ENCODE measurements at regions not wholly inside any gene's neighbourhood (a gene's known extent, or its start where the extent isn't known, plus 50 kb on each side); places are given as distances from the start of the nearest gene placed in this dataset.

DNA sequence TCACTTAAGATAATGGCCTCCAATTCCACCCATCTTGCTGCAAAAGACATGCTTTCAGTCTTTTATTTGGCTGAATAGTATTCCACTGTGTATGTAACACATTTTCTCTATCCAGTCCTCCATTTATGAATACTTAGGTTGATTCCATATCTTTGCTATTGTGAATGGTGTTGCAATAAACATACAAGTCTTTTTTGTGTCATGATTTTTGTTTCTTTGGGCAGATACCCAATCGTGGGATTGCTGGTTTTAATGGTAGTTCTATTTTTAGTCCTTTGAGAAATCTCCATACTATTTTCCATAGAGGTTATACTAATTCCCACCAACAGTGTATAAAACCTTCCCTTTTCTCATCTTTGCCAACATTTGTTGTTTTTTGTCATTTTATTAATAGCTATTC is 180.9 kb downstream of the SMIM20 start:
- H3K4me3 ChIP-seq (ENCODE audit: low read length): no peak overlapping the region
- no TSS peak for BruUV-seq (replicated peaks)
- no peaks in the 10 kb centered on the region for H3K79me2 ChIP-seq (ENCODE audit: low read length)
- no peak overlapping the region for H3K9ac ChIP-seq (ENCODE audit: low read length)
- 0 out of 2 replicates have a peak, but pooled peaks cover 5% of the 10 kb centered on the region for H3K9me3 ChIP-seq (ENCODE audit: low read length)
- ATAC-seq (no peak), DNase-seq (no peak)
- H3K4me1 ChIP-seq (ENCODE audit: insufficient read depth, low read length): no peaks in the 10 kb centered on the region
- no peaks in the 10 kb centered on the region for H3F3A ChIP-seq (ENCODE audit: low read length, unreplicated experiment)
- H2AFZ ChIP-seq (ENCODE audit: low read length): no peak overlapping the region
- no peak overlapping the region for H3K27ac ChIP-seq (ENCODE audit: low read length)
- H3K36me3 ChIP-seq (ENCODE audit: low read depth, low read length): no peaks in the 10 kb centered on the region
- H4K20me1 ChIP-seq (ENCODE audit: low read length): no peaks in the 10 kb centered on the region
- TF ChIP-seq EZH2 (IDR thresholded peaks at IDR 0.05; ENCODE audit: low read length, unreplicated experiment) (no peak), EZH2phosphoT487 (IDR thresholded peaks at IDR 0.05; ENCODE audit: borderline replicate concordance, low read length) (no peak), CTCF (conservative IDR thresholded peaks at IDR 0.05; ENCODE audit: low read depth, low read length) (no peak)
- ChIA-PET CTCF (no interaction called here), POLR2A (ENCODE audit: unreplicated experiment) (no interaction called here)
- no peaks in the 10 kb centered on the region for H3K9me2 ChIP-seq (replicated peaks; ENCODE audit: low read length)
- no peaks in the 10 kb centered on the region for H3K27me3 ChIP-seq (ENCODE audit: low read length)
- intact Hi-C loops (cut with micrococcal nuclease): no loop called here
- no peak overlapping the region for H3K4me2 ChIP-seq (ENCODE audit: low read length)

GRCh38 chr4:26099967-26100366 is 185.9 kb downstream of the SMIM20 start:
- TF ChIP-seq CTCF (conservative IDR thresholded peaks at IDR 0.05; ENCODE audit: low read depth, low read length) (no peak), EZH2phosphoT487 (IDR thresholded peaks at IDR 0.05; ENCODE audit: borderline replicate concordance, low read length) (no peak), EZH2 (IDR thresholded peaks at IDR 0.05; ENCODE audit: low read length, unreplicated experiment) (no peak)
- CTCF ChIA-PET: no interaction called here
- BruUV-seq (replicated peaks): no TSS peak
- intact Hi-C loops (cut with micrococcal nuclease): no loop called here
- Histone ChIP-seq H3K36me3 (ENCODE audit: low read depth, low read length) (no peaks in the 10 kb centered on the region), H3K9me2 (replicated peaks; ENCODE audit: low read length) (no peaks in the 10 kb centered on the region), H3K4me3 (ENCODE audit: low read length) (no peak overlapping the region), H3K4me2 (ENCODE audit: low read length) (no peak overlapping the region), H3K27me3 (ENCODE audit: low read length) (no peaks in the 10 kb centered on the region), H3F3A (ENCODE audit: low read length, unreplicated experiment) (no peaks in the 10 kb centered on the region), H4K20me1 (ENCODE audit: low read length) (no peaks in the 10 kb centered on the region), H3K27ac (ENCODE audit: low read length) (no peak overlapping the region), H2AFZ (ENCODE audit: low read length) (no peak overlapping the region), H3K4me1 (ENCODE audit: insufficient read depth, low read length) (no peaks in the 10 kb centered on the region), H3K9me3 (ENCODE audit: low read length) (no peaks in the 10 kb centered on the region), H3K9ac (ENCODE audit: low read length) (no peak overlapping the region), H3K79me2 (ENCODE audit: low read length) (no peaks in the 10 kb centered on the region)
- no peak for DNase-seq
- no peak for ATAC-seq
- POLR2A ChIA-PET (ENCODE audit: unreplicated experiment): no interaction called here

DNA sequence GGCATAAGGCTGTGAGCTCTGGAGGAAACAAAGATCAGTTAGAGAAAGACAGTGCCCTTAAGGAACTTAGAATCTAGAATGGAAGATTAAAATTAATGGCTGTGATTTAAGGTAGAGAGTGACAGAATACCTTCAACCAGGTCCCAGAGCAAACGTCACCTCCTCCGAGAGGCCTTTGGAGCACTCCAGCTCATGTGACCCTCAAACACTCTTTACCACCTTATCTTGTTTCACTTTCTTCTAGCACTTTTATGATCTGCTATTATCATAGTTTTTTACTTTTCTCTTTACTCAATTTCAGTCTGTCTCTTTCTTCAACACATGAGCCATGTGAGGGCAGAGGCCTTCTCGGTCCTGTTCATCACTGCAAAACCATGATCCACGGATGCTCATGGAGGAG is 187.0 kb downstream of the SMIM20 start:
- no peaks in the 10 kb centered on the region for H3K27me3 ChIP-seq (ENCODE audit: low read length)
- H3F3A ChIP-seq (ENCODE audit: low read length, unreplicated experiment): no peaks in the 10 kb centered on the region
- peaks cover 9% of the 10 kb centered on the region for H3K4me1 ChIP-seq (ENCODE audit: insufficient read depth, low read length)
- H2AFZ ChIP-seq (ENCODE audit: low read length): no peak overlapping the region
- no peaks in the 10 kb centered on the region for H4K20me1 ChIP-seq (ENCODE audit: low read length)
- no peak overlapping the region for H3K27ac ChIP-seq (ENCODE audit: low read length)
- ChIA-PET CTCF (no interaction called here), POLR2A (ENCODE audit: unreplicated experiment) (no interaction called here)
- no TSS peak for BruUV-seq (replicated peaks)
- H3K9ac ChIP-seq (ENCODE audit: low read length): no peak overlapping the region
- DNase-seq (no peak), ATAC-seq (no peak)
- TF ChIP-seq EZH2 (IDR thresholded peaks at IDR 0.05; ENCODE audit: low read length, unreplicated experiment) (no peak), CTCF (conservative IDR thresholded peaks at IDR 0.05; ENCODE audit: low read depth, low read length) (no peak), EZH2phosphoT487 (IDR thresholded peaks at IDR 0.05; ENCODE audit: borderline replicate concordance, low read length) (no peak)
- intact Hi-C loops (cut with micrococcal nuclease): no loop called here
- H3K9me3 ChIP-seq (ENCODE audit: low read length): no peaks in the 10 kb centered on the region
- H3K36me3 ChIP-seq (ENCODE audit: low read depth, low read length): no peaks in the 10 kb centered on the region
- H3K79me2 ChIP-seq (ENCODE audit: low read length): no peaks in the 10 kb centered on the region
- H3K4me2 ChIP-seq (ENCODE audit: low read length): no peak overlapping the region
- H3K9me2 ChIP-seq (replicated peaks; ENCODE audit: low read length): no peaks in the 10 kb centered on the region
- H3K4me3 ChIP-seq (ENCODE audit: low read length): no peak overlapping the region

All from PC-3 (cell line).